ENCODE measurements at regions not wholly inside any gene's neighbourhood (a gene's known extent, or its start where the extent isn't known, plus 50 kb on each side); places are given as distances from the start of the nearest gene placed in this dataset.

GRCh38 chr1:97976801-97977200, 56.0 kb upstream of the DPYD start:
- TF ChIP-seq EZH2 (IDR thresholded peaks at IDR 0.05; ENCODE audit: insufficient read depth, poor library complexity, severe bottlenecking), result no peak
- no peak for TF ChIP-seq EZH2phosphoT487 (IDR thresholded peaks at IDR 0.05; ENCODE audit: insufficient read depth, low read depth)
